ENCODE measurements at regions not wholly inside any gene's neighbourhood (a gene's known extent, or its start where the extent isn't known, plus 50 kb on each side); places are given as distances from the start of the nearest gene placed in this dataset.

- Histone ChIP-seq H3K4me3 (ENCODE audit: low read length in 2 of 2) (no peak overlapping the region), H3K4me1 (ENCODE audit: control insufficient read depth in 2 of 2, insufficient read depth in 1 of 2, low read depth in 1 of 2, low read length in 2 of 2) (peaks cover 0 to 3% of the 10 kb centered on the region in 2 donors), H4K8ac (ENCODE audit: low read depth, low read length) (no peak overlapping the region), H4K91ac (ENCODE audit: low read depth, low read length, poor library complexity) (no peak overlapping the region), H3K9ac (ENCODE audit: low read depth, low read length, poor library complexity) (no peak overlapping the region), H2BK120ac (ENCODE audit: low read depth, low read length) (no peak overlapping the region), H3K27ac (replicated peaks; ENCODE audit: low read length) (no peak overlapping the region), H2BK15ac (ENCODE audit: low read length) (no peak overlapping the region), H2AFZ (ENCODE audit: low read length) (no peak overlapping the region), H3K14ac (ENCODE audit: low read length) (no peak overlapping the region), H3K36me3 (replicated peaks in 1 of 2; ENCODE audit: control insufficient read depth in 2 of 2, insufficient read depth in 2 of 2, low read length in 2 of 2) (no peaks in the 10 kb centered on the region), H3K23ac (ENCODE audit: low read depth, low read length, poor library complexity) (no peak overlapping the region), H2BK5ac (ENCODE audit: low read length) (no peak overlapping the region), H3K18ac (ENCODE audit: low read length) (no peak overlapping the region), H3K9me3 (replicated peaks in 1 of 2; ENCODE audit: control insufficient read depth in 2 of 2, insufficient read depth in 1 of 2, low read depth in 1 of 2, low read length in 2 of 2) (peaks cover 0 to 3% of the 10 kb centered on the region in 2 donors), H2BK12ac (ENCODE audit: low read length) (no peak overlapping the region), H3K27me3 (ENCODE audit: control insufficient read depth in 3 of 3, insufficient read depth in 3 of 3, low read depth in 1 of 3, low read length in 3 of 3) (no peaks in the 10 kb centered on the region), H2AK5ac (ENCODE audit: low read depth, low read length) (no peak overlapping the region), H3K4me2 (ENCODE audit: insufficient read depth, low read length, poor library complexity, severe bottlenecking) (no peak overlapping the region), H3K4ac (ENCODE audit: low read length) (no peak overlapping the region), H3K79me1 (ENCODE audit: low read depth, low read length) (no peaks in the 10 kb centered on the region)
- DNase-seq (ENCODE audit: low spot score): no peak
Measured at GRCh38 chr9:22582221-22582620, 135.6 kb downstream of the DMRTA1 start.

DNA sequence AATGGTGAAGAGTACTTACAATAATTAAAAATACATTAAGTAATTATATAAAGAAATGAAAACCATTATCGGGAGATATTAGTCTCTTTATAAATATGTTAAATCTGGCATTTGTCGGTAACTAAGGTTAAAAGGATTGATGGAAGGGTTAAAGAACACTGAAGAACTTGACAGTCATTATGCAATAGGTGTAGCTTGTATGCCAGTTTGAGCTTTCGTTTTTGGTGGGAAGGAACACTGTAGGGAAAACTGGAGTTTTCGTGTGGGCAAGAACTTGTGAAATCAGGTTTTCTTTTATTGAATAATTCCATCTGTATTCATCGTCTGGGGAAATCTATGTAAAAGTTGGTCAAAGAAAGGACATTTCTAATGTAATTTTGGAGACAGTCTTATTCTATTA lies 142.3 kb downstream of the DMRTA1 start:
- no peak overlapping the region for H4K8ac ChIP-seq (ENCODE audit: low read depth, low read length)
- no peaks in the 10 kb centered on the region for H3K4me1 ChIP-seq (ENCODE audit: control insufficient read depth in 2 of 2, insufficient read depth in 1 of 2, low read depth in 1 of 2, low read length in 2 of 2)
- no peak overlapping the region for H2AK5ac ChIP-seq (ENCODE audit: low read depth, low read length)
- no peak overlapping the region for H2BK5ac ChIP-seq (ENCODE audit: low read length)
- H3K9ac ChIP-seq (ENCODE audit: low read depth, low read length, poor library complexity): no peak overlapping the region
- H2BK120ac ChIP-seq (ENCODE audit: low read depth, low read length): no peak overlapping the region
- no peaks in the 10 kb centered on the region for H3K9me3 ChIP-seq (replicated peaks in 1 of 2; ENCODE audit: control insufficient read depth in 2 of 2, insufficient read depth in 1 of 2, low read depth in 1 of 2, low read length in 2 of 2)
- H3K4ac ChIP-seq (ENCODE audit: low read length): no peak overlapping the region
- no peak overlapping the region for H3K4me2 ChIP-seq (ENCODE audit: insufficient read depth, low read length, poor library complexity, severe bottlenecking)
- H3K4me3 ChIP-seq (ENCODE audit: low read length in 2 of 2): no peak overlapping the region
- no peak overlapping the region for H2AFZ ChIP-seq (ENCODE audit: low read length)
- no peak overlapping the region for H4K91ac ChIP-seq (ENCODE audit: low read depth, low read length, poor library complexity)
- no CpG with 5 or more reads among the region's 5 CpGs for WGBS, 2 donors (ENCODE audit: extremely low coverage in 2 of 2, insufficient read length in 2 of 2, insufficient replicate concordance in 1 of 2)
- no peak overlapping the region for H3K14ac ChIP-seq (ENCODE audit: low read length)
- no peak for DNase-seq (ENCODE audit: low spot score)
- H3K18ac ChIP-seq (ENCODE audit: low read length): no peak overlapping the region
- H2BK15ac ChIP-seq (ENCODE audit: low read length): no peak overlapping the region
- no peak overlapping the region for H2BK12ac ChIP-seq (ENCODE audit: low read length)
- H3K27me3 ChIP-seq (ENCODE audit: control insufficient read depth in 3 of 3, insufficient read depth in 3 of 3, low read depth in 1 of 3, low read length in 3 of 3): no peaks in the 10 kb centered on the region
- no peaks in the 10 kb centered on the region for H3K36me3 ChIP-seq (replicated peaks in 1 of 2; ENCODE audit: control insufficient read depth in 2 of 2, insufficient read depth in 2 of 2, low read length in 2 of 2)
- no peak overlapping the region for H3K27ac ChIP-seq (replicated peaks; ENCODE audit: low read length)
- no peak overlapping the region for H3K23ac ChIP-seq (ENCODE audit: low read depth, low read length, poor library complexity)
- no peaks in the 10 kb centered on the region for H3K79me1 ChIP-seq (ENCODE audit: low read depth, low read length)

DNA sequence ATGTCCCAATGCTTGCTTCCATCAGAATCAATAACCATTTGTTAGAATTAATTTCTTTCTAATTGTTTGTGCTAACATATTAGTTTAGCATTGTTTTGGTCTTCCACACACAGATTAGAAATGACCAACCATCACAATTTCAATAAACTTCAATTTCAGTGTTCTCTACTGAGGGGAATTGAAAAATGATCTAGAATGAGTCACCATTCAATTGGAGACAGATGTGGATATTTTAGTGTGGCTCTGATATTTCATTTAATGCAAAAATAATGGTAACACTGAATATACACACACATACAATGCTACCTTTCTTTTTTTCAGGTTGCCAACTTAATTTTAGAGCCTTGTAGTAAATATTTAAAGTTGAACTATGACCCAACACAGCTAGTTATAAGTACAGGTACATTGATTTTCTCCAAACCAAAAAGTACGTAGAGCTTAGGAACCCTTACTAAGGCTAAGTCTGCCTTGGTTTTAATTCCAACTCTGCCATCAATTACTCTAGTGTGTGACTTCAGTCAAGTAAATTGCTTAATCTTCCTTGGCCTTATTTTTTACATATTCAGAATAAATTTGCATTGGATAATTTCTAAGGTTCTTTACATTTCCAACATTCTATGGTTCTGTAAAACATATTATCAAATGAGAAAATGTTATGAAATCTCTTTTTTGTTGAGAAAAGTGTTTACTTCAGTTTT lies 143.9 kb downstream of the DMRTA1 start:
- no peaks in the 10 kb centered on the region for H3K4me1 ChIP-seq (ENCODE audit: control insufficient read depth in 2 of 2, insufficient read depth in 1 of 2, low read depth in 1 of 2, low read length in 2 of 2)
- H3K4me3 ChIP-seq (ENCODE audit: low read length in 2 of 2): no peak overlapping the region
- no peak overlapping the region for H4K8ac ChIP-seq (ENCODE audit: low read depth, low read length)
- no peak overlapping the region for H3K27ac ChIP-seq (replicated peaks; ENCODE audit: low read length)
- H2BK12ac ChIP-seq (ENCODE audit: low read length): no peak overlapping the region
- H3K14ac ChIP-seq (ENCODE audit: low read length): no peak overlapping the region
- no peak for DNase-seq (ENCODE audit: low spot score)
- no peak overlapping the region for H2BK120ac ChIP-seq (ENCODE audit: low read depth, low read length)
- no peaks in the 10 kb centered on the region for H3K27me3 ChIP-seq (ENCODE audit: control insufficient read depth in 3 of 3, insufficient read depth in 3 of 3, low read depth in 1 of 3, low read length in 3 of 3)
- no peaks in the 10 kb centered on the region for H3K9me3 ChIP-seq (replicated peaks in 1 of 2; ENCODE audit: control insufficient read depth in 2 of 2, insufficient read depth in 1 of 2, low read depth in 1 of 2, low read length in 2 of 2)
- H3K23ac ChIP-seq (ENCODE audit: low read depth, low read length, poor library complexity): no peak overlapping the region
- no peak overlapping the region for H4K91ac ChIP-seq (ENCODE audit: low read depth, low read length, poor library complexity)
- no peaks in the 10 kb centered on the region for H3K36me3 ChIP-seq (replicated peaks in 1 of 2; ENCODE audit: control insufficient read depth in 2 of 2, insufficient read depth in 2 of 2, low read length in 2 of 2)
- WGBS, 2 donors (ENCODE audit: extremely low coverage in 2 of 2, insufficient read length in 2 of 2, insufficient replicate concordance in 1 of 2): no CpG with 5 or more reads among the region's 1 CpG
- H2BK15ac ChIP-seq (ENCODE audit: low read length): no peak overlapping the region
- no peak overlapping the region for H3K4me2 ChIP-seq (ENCODE audit: insufficient read depth, low read length, poor library complexity, severe bottlenecking)
- no peak overlapping the region for H3K4ac ChIP-seq (ENCODE audit: low read length)
- H2AK5ac ChIP-seq (ENCODE audit: low read depth, low read length): no peak overlapping the region
- H2BK5ac ChIP-seq (ENCODE audit: low read length): no peak overlapping the region
- H3K79me1 ChIP-seq (ENCODE audit: low read depth, low read length): no peaks in the 10 kb centered on the region
- H2AFZ ChIP-seq (ENCODE audit: low read length): no peak overlapping the region
- H3K9ac ChIP-seq (ENCODE audit: low read depth, low read length, poor library complexity): no peak overlapping the region
- H3K18ac ChIP-seq (ENCODE audit: low read length): no peak overlapping the region

DNA sequence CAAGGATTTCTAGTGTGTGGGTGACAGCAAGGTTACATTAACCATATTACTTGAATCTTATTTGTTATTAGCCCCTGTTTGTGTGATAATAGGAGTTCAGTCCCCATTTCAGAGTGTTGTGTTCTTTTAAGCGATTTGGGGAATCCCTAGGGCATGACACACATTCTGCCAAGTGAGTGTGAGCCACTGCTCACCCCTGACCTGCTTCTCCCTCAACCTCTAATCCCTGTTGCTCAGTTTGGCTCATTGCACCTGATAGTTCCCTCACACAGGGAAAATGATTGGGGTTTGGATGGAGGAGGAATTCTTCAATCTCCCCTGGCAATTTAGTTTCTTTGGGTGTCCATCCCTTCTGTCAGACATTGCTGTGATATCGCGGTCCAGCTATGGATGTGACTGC lies 149.2 kb downstream of the DMRTA1 start:
- H3K14ac ChIP-seq (ENCODE audit: low read length): no peak overlapping the region
- H3K9ac ChIP-seq (ENCODE audit: low read depth, low read length, poor library complexity): no peak overlapping the region
- no CpG with 5 or more reads among the region's 3 CpGs for WGBS, 2 donors (ENCODE audit: extremely low coverage in 2 of 2, insufficient read length in 2 of 2, insufficient replicate concordance in 1 of 2)
- H3K4me2 ChIP-seq (ENCODE audit: insufficient read depth, low read length, poor library complexity, severe bottlenecking): no peak overlapping the region
- no peaks in the 10 kb centered on the region for H3K27me3 ChIP-seq (ENCODE audit: control insufficient read depth in 3 of 3, insufficient read depth in 3 of 3, low read depth in 1 of 3, low read length in 3 of 3)
- H3K18ac ChIP-seq (ENCODE audit: low read length): no peak overlapping the region
- no peak overlapping the region for H2BK120ac ChIP-seq (ENCODE audit: low read depth, low read length)
- no peak for DNase-seq (ENCODE audit: low spot score)
- H2BK5ac ChIP-seq (ENCODE audit: low read length): no peak overlapping the region
- no peaks in the 10 kb centered on the region for H3K9me3 ChIP-seq (replicated peaks in 1 of 2; ENCODE audit: control insufficient read depth in 2 of 2, insufficient read depth in 1 of 2, low read depth in 1 of 2, low read length in 2 of 2)
- no peaks in the 10 kb centered on the region for H3K36me3 ChIP-seq (replicated peaks in 1 of 2; ENCODE audit: control insufficient read depth in 2 of 2, insufficient read depth in 2 of 2, low read length in 2 of 2)
- no peak overlapping the region for H4K91ac ChIP-seq (ENCODE audit: low read depth, low read length, poor library complexity)
- H2AK5ac ChIP-seq (ENCODE audit: low read depth, low read length): no peak overlapping the region
- H3K4me3 ChIP-seq (ENCODE audit: low read length in 2 of 2): no peak overlapping the region
- H2AFZ ChIP-seq (ENCODE audit: low read length): no peak overlapping the region
- no peak overlapping the region for H3K23ac ChIP-seq (ENCODE audit: low read depth, low read length, poor library complexity)
- no peak overlapping the region for H3K4ac ChIP-seq (ENCODE audit: low read length)
- H3K4me1 ChIP-seq (ENCODE audit: control insufficient read depth in 2 of 2, insufficient read depth in 1 of 2, low read depth in 1 of 2, low read length in 2 of 2): no peaks in the 10 kb centered on the region
- no peak overlapping the region for H4K8ac ChIP-seq (ENCODE audit: low read depth, low read length)
- no peak overlapping the region for H2BK12ac ChIP-seq (ENCODE audit: low read length)
- no peak overlapping the region for H3K27ac ChIP-seq (replicated peaks; ENCODE audit: low read length)
- no peak overlapping the region for H2BK15ac ChIP-seq (ENCODE audit: low read length)
- H3K79me1 ChIP-seq (ENCODE audit: low read depth, low read length): no peaks in the 10 kb centered on the region
